T-helper 9 cell (primary cell): ENCODE measurements at regions not wholly inside any gene's neighbourhood (a gene's known extent, or its start where the extent isn't known, plus 50 kb on each side); places are given as distances from the start of the nearest gene placed in this dataset.
A peak's percentile ranks its signal among the peaks of the same experiment; 100 is the strongest.
"Not testable (repeated sequence)": the region's sequence is repeated elsewhere in the genome, so short reads cannot be mapped to it uniquely, and the experiment has no call there.

Source experiments
- DNase-seq: peaks from one replicate; pipeline ENCODE4 v3.0.0-alpha.2; 2020

GRCh38 chr17:21470422-21470821, 94.3 kb downstream of the KCNJ12 start:
- not testable (repeated sequence) for DNase-seq

DNA sequence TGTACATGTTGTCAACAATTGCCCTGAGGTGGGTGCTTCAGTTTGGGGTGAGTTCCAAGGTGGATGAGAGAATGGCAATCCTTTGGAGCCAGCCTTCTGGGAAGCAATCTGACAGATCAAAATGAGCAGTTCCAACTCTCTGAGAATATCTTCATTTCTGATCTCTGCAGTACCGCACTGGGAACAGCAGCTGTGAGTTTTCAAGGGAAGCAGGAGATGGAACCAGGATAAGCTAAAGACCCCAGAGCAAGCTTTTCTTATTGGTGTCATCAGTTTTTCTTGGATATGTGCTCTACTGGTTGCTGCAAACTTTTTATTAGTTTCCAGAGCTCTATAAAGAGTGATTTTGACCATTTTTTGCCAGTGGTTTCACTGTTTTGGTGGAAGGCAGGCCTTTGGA, 94.7 kb downstream of the KCNJ12 start:
- no peak for DNase-seq

GRCh38 chr17:21474815-21475214, 98.7 kb downstream of the KCNJ12 start:
- no peak for DNase-seq

DNA sequence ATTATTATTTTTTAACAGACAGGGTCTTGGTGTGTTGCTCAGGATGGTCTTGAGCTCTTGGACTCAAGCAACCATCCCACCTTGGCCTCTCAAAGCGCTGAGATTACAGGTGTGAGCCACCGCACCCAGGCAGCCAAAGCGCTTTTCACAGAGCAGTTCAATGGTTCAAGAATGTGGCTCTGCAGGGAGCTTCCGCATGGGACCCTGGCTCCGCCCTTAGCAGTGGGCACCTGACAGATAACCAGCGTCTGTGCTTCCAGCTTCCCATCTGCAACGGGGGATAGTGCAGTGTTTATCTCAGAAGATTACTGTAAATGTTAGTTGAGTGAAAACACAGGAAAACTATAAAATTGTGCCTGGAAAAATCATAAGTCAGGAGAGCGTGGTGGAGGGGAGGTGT, 99.4 kb downstream of the KCNJ12 start:
- no peak for DNase-seq

- DNase-seq, result no peak
These were observed 100.7 kb downstream of the KCNJ12 start for GRCh38 chr17:21476867-21477266.

GRCh38 chr17:21482189-21482865, 106.2 kb downstream of the KCNJ12 start:
- no peak for DNase-seq

DNA sequence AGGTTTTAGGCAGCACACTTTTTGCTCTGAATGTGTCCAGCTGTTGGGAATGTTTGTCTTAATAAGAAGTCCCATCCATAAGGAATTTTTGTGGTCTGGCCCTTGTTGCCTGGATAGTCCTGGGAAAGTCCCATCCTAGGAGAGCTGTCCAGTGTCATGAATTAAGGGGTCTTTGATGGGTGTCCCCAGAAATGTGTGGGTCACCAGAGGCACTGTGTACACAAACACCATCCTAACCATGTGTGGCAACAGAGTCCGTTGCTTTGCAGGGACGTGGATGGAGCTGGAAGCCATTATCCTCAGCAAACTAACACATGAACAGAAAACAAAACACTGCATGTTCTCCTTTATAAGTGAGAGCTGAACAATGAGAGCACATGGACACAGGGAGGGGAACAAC, 111.9 kb downstream of the KCNJ12 start:
- not testable (repeated sequence) for DNase-seq

GRCh38 chr17:21493993-21494392, 117.8 kb downstream of the KCNJ12 start:
- no peak for DNase-seq

- DNase-seq, result no peak
These were observed 119.1 kb downstream of the KCNJ12 start for GRCh38 chr17:21495281-21495680.

DNA sequence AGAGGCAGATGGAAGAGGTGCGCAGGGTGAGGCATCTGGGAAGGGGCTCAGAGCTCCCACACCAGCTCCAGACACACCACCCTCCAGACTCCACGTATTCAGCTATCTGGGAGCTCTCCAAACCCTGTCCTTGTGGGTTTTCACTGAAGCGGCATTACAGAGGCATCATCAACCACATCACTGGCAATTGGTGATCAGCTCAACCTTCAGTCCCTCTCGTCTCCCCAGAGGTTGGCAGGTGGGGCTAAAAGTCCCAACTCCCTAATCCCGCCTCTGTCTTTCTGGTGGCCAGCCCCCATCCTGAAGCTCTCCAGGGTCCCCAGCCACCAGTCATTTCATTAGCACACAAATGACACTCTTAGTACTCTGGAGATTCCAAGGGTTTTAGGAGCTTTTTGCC, 123.9 kb downstream of the KCNJ12 start:
- DNase-seq, result no peak

DNA sequence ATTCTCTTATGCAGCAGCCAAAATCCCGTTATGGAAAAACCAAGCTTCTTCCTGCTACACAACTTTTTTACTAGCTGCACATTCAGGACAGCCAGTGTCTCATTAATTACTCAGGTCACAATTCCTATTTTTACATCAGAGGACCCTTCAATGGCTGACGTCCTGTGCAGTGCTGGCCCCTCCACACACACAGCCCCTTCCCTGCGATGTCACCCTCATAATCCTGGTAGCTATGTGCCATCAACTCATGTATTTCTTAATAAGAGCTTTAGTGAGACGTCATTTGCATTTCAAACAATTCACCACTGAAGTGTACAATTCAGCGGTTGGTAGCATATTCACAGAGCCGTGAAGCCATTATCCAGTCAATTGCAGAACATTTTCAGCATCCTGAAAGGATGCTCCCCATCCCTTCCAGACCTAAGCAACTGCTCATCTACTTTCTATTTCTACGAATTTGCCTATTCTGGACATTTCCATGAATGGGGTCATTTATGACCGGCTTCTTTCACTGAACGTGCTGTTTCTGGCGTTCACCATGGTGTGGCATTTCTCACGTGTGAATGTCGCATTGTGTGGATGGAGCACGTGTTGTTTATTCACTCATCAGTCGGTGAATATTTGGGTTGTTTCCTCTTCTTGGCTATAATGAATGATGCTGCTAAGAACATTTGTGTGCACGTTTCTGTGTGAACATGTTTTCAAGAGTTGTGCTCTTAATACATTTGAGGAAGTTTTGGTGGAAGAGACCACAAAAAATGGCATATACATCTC, 126.0 kb downstream of the KCNJ12 start:
- not testable (repeated sequence) for DNase-seq

DNA sequence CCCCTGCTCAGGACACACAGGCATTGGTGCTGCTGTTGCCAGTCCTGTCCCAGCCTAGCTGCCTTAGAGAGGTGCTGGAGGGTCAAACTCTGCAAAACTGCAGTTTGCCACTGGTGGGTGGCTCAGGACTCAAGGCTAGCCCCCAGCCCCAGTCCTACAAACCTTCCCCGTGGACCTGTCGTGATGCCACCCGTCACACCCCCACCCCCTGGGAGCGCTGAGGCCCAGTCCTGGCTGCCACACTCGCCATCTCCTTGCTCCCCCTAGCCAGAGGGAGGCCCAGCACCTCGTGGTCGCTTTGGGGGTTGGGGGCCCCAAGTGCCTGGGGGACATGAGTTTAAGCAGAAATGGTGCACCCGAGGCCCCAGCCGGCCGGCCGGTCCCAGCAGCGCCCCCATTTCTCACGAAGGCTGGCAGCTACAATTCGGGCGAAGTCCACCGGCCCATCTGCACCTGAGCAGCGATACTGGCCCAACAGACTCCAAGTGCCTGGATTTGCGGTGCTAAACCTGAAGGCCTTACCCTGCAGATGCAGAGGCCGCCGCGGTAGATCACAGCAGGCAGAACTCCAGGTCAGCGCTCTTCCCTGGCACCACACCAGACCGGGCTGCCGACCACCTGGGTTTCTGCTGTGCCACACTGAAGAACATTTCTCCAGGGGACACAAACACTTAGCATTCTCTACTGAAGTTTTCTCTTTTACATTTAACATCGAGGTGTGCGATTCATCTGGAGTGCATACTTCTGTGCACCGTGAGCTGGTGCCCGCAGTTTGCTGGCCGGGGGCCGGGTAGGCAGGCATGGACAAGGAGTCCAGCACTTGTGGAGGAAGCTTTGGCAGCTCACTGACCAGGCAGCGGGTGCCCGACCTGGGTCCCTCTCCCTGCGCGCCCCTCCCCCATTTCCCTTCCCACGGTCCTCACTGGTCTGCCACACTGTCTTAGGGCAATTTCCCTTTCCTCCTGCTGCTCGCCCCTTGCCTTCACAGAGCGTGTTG, 130.0 kb downstream of the KCNJ12 start:
- DNase-seq, result no peak

- not testable (repeated sequence) for DNase-seq
These were observed 131.6 kb downstream of the KCNJ12 start for GRCh38 chr17:21507806-21508205.

DNA sequence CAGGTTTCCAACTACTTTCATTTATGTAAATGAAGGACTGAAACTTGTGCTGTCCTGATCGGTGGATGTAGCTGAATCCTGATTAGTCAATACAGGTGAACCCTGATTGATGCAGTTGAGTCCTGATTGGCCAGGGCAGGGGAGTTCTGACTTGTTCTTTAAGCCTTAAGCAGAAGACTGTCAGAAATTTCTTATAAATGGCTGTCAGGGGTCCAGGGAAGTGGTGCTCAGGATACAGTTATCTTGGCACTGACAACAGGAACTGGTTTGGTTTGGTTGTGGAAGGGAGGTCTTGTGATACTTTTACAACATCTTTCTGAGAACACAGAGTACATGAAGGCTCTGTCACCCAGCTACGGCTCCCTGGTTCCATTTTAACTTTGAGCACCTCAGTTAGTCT, 132.1 kb downstream of the KCNJ12 start:
- no peak for DNase-seq

GRCh38 chr17:21509356-21509755, 133.2 kb downstream of the KCNJ12 start:
- not testable (repeated sequence) for DNase-seq

- no peak for DNase-seq
These were observed 134.7 kb downstream of the KCNJ12 start for GRCh38 chr17:21510686-21511362.

GRCh38 chr17:21511363-21512195, 135.4 kb downstream of the KCNJ12 start:
- DNase-seq, result peak; percentile 49

DNA sequence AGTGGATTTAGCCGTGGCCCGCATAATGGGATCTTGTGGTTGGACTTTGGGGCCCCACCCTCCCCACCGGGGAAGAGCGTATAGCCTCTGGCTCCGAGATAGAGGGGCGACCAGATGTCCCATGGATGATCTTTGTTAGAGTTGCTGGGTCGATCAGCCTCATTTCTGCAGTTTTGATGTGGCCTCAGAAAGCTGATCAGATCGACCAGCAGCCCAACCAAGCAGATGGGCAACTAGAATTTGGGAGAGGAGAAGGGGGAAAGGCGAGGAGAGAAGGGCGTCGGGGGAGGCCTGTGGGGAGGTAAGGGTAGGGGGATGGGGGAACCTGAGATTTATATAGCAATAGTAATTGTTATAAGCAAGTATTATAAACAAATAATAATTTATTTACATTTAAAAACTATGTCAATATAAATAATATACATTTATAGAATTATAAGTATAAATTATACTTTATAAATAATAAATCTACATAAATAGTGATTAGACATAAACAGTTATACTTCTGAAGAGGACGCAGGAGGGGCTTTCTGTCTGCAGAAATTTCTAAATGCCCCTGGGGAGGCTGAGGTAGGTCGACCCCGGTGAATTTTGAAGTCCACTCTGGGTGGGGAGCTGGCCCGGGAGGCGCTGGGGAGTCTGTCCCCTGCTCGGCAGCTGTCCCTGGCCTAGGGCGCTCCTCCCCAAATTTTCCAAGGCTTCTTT, 136.3 kb downstream of the KCNJ12 start:
- no peak for DNase-seq

DNA sequence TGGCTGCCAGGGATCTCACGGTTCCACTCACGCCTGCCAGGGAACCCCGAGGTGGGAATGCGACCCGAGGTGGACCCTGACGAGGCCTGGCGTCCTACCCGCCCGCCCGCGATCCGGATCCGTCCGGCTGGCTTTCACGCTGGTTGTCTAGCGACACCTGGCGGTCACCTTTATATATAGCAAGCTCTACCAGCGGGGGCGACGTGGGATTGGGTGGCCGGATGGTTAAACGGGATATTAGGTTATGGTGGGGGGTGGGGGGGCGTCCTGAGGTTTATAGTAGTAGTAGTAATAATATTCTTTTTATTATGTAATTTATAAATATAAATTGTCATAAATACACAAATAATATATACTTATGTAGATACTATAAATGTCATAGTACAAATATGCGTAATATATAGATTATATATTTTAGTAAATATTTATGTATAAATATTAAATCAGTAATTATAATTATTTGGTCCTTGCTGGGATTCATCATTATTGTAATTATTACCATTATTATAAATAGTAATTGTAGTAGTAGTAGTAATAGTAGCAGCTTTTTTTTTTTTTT, 136.9 kb downstream of the KCNJ12 start:
- peak; percentile 69 for DNase-seq

- not testable (repeated sequence) for DNase-seq
These were observed 138.4 kb downstream of the KCNJ12 start for GRCh38 chr17:21514567-21514966.
